ENCODE measurements at regions not wholly inside any gene's neighbourhood (a gene's known extent, or its start where the extent isn't known, plus 50 kb on each side); places are given as distances from the start of the nearest gene placed in this dataset.

DNA sequence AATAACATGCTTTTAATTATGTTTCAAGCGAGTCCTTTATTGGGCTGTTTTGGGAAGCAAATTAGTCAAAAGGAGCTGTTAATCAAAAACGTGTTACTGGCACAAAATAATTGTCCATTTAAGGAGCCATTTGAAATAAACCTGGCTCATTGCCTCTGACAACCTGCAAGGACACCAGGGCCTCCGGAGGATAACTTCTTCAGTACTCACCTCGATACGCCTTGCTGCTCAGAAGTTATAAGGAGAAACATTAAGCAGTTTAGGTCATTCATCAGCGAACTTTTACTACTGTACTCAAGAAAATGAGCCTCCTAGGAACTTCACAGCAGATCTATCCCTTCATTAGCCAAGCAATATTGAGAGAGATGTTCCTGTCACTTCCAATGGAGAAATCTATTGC lies 1579.2 kb upstream of the ACVR2A start:
- 71 to 78% (median 73%) methylated on average over 6 of the region's 6 CpGs for WGBS, 3 donors
- DNase-seq, result no peak
- no peaks in the 10 kb centered on the region for H3K4me1 ChIP-seq (ENCODE audit: control insufficient read depth in 3 of 3, insufficient read depth in 2 of 3, low read depth in 1 of 3, low read length in 2 of 3)
- FAIRE-seq, result no peak
- H3K4me3 ChIP-seq (ENCODE audit: low read depth in 1 of 3, low read length in 3 of 3), result no peak overlapping the region
- H3K27ac ChIP-seq (ENCODE audit: low read depth in 1 of 3, low read length in 2 of 3), result no peak overlapping the region
- H3K27me3 ChIP-seq (ENCODE audit: control insufficient read depth in 3 of 3, insufficient read depth in 3 of 3, low read length in 3 of 3), result no peaks in the 10 kb centered on the region
- H3K36me3 ChIP-seq (ENCODE audit: control insufficient read depth in 3 of 3, insufficient read depth in 2 of 3, low read depth in 1 of 3, low read length in 3 of 3), result no peaks in the 10 kb centered on the region
- H3K9me3 ChIP-seq (ENCODE audit: control insufficient read depth in 2 of 2, insufficient read depth in 1 of 2, low read depth in 1 of 2, low read length in 1 of 2), result no peaks in the 10 kb centered on the region

DNA sequence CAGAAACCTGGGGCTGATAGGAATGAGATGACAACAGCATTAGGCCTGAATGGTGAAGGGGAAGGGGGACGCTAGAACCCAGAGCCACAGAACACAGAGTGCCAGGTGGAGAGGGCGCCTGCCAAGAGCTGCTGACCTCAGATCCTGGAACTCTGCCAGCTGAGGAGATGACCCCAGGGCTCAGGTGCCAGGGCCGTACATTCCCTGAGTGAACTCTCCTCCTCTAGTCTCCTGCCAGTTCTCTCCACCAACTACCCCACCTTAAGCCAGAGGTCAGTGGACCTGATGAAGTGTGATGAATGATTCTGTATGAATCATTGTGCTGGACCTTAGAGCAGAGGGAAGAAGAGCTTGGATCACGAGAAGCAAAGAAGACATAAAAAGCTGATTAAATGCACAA lies 1582.2 kb upstream of the ACVR2A start:
- H3K4me3 ChIP-seq (ENCODE audit: low read depth in 1 of 3, low read length in 3 of 3), result no peak overlapping the region
- H3K4me1 ChIP-seq (ENCODE audit: control insufficient read depth in 3 of 3, insufficient read depth in 2 of 3, low read depth in 1 of 3, low read length in 2 of 3), result no peaks in the 10 kb centered on the region
- no peaks in the 10 kb centered on the region for H3K36me3 ChIP-seq (ENCODE audit: control insufficient read depth in 3 of 3, insufficient read depth in 2 of 3, low read depth in 1 of 3, low read length in 3 of 3)
- H3K27me3 ChIP-seq (ENCODE audit: control insufficient read depth in 3 of 3, insufficient read depth in 3 of 3, low read length in 3 of 3), result no peaks in the 10 kb centered on the region
- H3K27ac ChIP-seq (ENCODE audit: low read depth in 1 of 3, low read length in 2 of 3), result no peak overlapping the region
- H3K9me3 ChIP-seq (ENCODE audit: control insufficient read depth in 2 of 2, insufficient read depth in 1 of 2, low read depth in 1 of 2, low read length in 1 of 2), result no peaks in the 10 kb centered on the region
- FAIRE-seq (no peak), DNase-seq (no peak)
- WGBS, 3 donors, result 54 to 82% (median 56%) methylated on average over 4 of the region's 4 CpGs

DNA sequence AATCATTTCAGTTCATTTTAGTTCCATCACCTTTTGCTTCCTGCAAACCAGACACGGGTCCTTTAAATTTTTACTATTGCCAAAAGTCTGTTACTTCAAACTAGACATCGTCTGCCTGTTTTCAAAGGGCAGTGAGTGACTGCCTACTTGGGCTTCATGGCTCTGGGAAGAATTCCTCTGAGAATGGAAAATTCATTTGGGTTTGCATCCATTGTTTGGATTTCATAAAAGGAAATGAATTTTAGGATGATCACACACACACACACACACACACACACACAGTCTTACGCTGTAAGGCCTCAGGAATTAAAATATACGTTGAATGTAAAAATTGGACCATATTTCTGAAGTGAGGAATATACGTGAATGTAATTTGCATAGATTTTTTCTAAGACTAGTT lies 1584.3 kb upstream of the ACVR2A start:
- no peaks in the 10 kb centered on the region for H3K4me1 ChIP-seq (ENCODE audit: control insufficient read depth in 3 of 3, insufficient read depth in 2 of 3, low read depth in 1 of 3, low read length in 2 of 3)
- no peaks in the 10 kb centered on the region for H3K36me3 ChIP-seq (ENCODE audit: control insufficient read depth in 3 of 3, insufficient read depth in 2 of 3, low read depth in 1 of 3, low read length in 3 of 3)
- H3K27ac ChIP-seq (ENCODE audit: low read depth in 1 of 3, low read length in 2 of 3), result no peak overlapping the region
- H3K4me3 ChIP-seq (ENCODE audit: low read depth in 1 of 3, low read length in 3 of 3), result no peak overlapping the region
- FAIRE-seq (no peak), DNase-seq (no peak)
- H3K9me3 ChIP-seq (ENCODE audit: control insufficient read depth in 2 of 2, insufficient read depth in 1 of 2, low read depth in 1 of 2, low read length in 1 of 2), result no peaks in the 10 kb centered on the region
- WGBS, 3 donors, result 67 to 82% (median 81%) methylated on average over 5 of the region's 5 CpGs
- no peaks in the 10 kb centered on the region for H3K27me3 ChIP-seq (ENCODE audit: control insufficient read depth in 3 of 3, insufficient read depth in 3 of 3, low read length in 3 of 3)

DNA sequence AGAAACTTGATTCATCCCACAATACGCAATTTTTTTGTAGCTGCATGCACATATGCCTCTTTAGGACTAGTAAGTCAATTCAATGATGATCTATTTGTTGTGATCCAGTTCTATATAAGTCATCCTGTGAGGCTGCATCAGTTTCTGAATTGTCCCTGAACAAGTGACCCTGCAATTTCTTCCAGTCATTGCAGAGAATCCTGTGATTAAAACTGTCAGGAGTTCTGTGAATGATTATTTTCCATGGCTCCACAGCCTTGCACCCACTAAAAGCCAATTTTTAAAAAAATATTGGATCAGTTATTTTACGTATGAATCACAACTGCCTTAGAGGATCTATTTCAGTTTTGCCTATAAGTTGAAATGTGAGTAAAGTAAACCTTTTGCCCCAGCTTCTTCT lies 1585.0 kb upstream of the ACVR2A start:
- H3K36me3 ChIP-seq (ENCODE audit: control insufficient read depth in 3 of 3, insufficient read depth in 2 of 3, low read depth in 1 of 3, low read length in 3 of 3), result no peaks in the 10 kb centered on the region
- H3K9me3 ChIP-seq (ENCODE audit: control insufficient read depth in 2 of 2, insufficient read depth in 1 of 2, low read depth in 1 of 2, low read length in 1 of 2), result no peaks in the 10 kb centered on the region
- FAIRE-seq, result no peak
- H3K4me3 ChIP-seq (ENCODE audit: low read depth in 1 of 3, low read length in 3 of 3), result no peak overlapping the region
- WGBS, 3 donors, result 89 to 92% (median 90%) methylated on average over 2 of the region's 2 CpGs
- no peak for DNase-seq
- H3K27me3 ChIP-seq (ENCODE audit: control insufficient read depth in 3 of 3, insufficient read depth in 3 of 3, low read length in 3 of 3), result no peaks in the 10 kb centered on the region
- no peak overlapping the region for H3K27ac ChIP-seq (ENCODE audit: low read depth in 1 of 3, low read length in 2 of 3)
- no peaks in the 10 kb centered on the region for H3K4me1 ChIP-seq (ENCODE audit: control insufficient read depth in 3 of 3, insufficient read depth in 2 of 3, low read depth in 1 of 3, low read length in 2 of 3)

DNA sequence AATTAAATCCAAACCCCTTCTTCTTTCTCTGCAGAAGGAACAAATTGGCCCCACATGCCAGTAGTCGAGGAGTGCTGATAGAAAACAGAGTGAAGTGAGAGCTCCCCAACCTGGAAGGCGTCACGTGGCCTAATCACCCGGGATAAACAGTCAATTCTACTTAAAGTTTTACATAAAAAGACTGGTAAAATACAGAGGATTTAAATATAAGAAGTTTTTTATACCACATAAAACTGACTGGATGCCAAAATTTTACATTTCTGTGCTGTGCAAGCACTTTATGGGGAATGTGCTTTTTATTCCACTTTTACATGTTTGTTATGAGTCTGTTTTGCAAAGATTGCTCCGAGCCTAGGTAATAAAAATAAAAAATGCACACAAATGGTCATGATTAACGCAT lies 1586.8 kb upstream of the ACVR2A start:
- Histone ChIP-seq H3K36me3 (ENCODE audit: control insufficient read depth in 3 of 3, insufficient read depth in 2 of 3, low read depth in 1 of 3, low read length in 3 of 3) (no peaks in the 10 kb centered on the region), H3K27me3 (ENCODE audit: control insufficient read depth in 3 of 3, insufficient read depth in 3 of 3, low read length in 3 of 3) (no peaks in the 10 kb centered on the region), H3K9me3 (ENCODE audit: control insufficient read depth in 2 of 2, insufficient read depth in 1 of 2, low read depth in 1 of 2, low read length in 1 of 2) (no peaks in the 10 kb centered on the region), H3K4me1 (ENCODE audit: control insufficient read depth in 3 of 3, insufficient read depth in 2 of 3, low read depth in 1 of 3, low read length in 2 of 3) (no peaks in the 10 kb centered on the region), H3K27ac (ENCODE audit: low read depth in 1 of 3, low read length in 2 of 3) (no peak overlapping the region), H3K4me3 (ENCODE audit: low read depth in 1 of 3, low read length in 3 of 3) (no peak overlapping the region)
- FAIRE-seq, result no peak
- DNase-seq, result no peak
- 57 to 70% (median 57%) methylated on average over 6 of the region's 6 CpGs for WGBS, 3 donors

DNA sequence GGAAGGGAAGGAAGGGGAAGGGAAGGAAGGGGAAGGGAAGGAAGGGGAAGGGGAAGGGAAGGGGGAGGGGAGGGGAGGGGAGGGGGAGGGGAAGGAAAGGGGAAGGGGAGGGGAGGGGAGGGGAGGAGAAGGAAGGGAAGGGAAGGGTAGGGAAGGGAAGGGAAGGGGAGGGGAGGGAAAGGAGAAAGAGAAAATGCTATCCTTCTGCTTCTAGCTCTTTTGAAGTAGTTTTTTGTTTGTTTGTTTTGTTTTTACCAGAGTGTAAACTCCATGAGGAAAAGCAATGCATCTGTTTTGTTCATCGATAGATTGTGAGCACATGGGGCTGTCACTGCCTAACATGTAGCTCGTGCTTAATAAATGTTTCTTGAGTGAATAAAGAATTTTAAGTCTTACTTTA lies 1592.7 kb upstream of the ACVR2A start:
- FAIRE-seq, result no peak
- H3K36me3 ChIP-seq (ENCODE audit: control insufficient read depth in 3 of 3, insufficient read depth in 2 of 3, low read depth in 1 of 3, low read length in 3 of 3), result no peaks in the 10 kb centered on the region
- H3K4me1 ChIP-seq (ENCODE audit: control insufficient read depth in 3 of 3, insufficient read depth in 2 of 3, low read depth in 1 of 3, low read length in 2 of 3), result no peaks in the 10 kb centered on the region
- no peaks in the 10 kb centered on the region for H3K27me3 ChIP-seq (ENCODE audit: control insufficient read depth in 3 of 3, insufficient read depth in 3 of 3, low read length in 3 of 3)
- no peak overlapping the region for H3K27ac ChIP-seq (ENCODE audit: low read depth in 1 of 3, low read length in 2 of 3)
- no peaks in the 10 kb centered on the region for H3K9me3 ChIP-seq (ENCODE audit: control insufficient read depth in 2 of 2, insufficient read depth in 1 of 2, low read depth in 1 of 2, low read length in 1 of 2)
- WGBS, 3 donors, result 74 to 84% (median 76%) methylated on average over 2 of the region's 2 CpGs
- no peak for DNase-seq
- no peak overlapping the region for H3K4me3 ChIP-seq (ENCODE audit: low read depth in 1 of 3, low read length in 3 of 3)

DNA sequence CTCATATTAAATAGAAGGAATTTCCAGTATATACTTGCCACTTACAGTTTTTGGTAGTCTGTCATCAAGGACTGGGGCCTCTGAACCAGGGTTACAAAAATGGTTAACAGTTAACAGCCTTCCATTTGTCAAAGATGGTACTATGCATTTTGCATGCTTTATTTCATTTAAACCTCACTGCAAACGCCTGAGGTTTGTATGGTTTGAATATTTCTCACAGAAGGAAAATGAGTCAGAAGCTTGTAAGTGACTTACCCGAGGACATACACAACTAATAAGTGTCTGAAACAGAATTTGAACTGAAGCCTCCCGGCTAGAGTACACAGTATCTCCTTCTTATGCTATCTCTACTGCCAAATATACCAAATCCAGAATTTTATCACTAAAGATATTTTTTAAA lies 1593.5 kb upstream of the ACVR2A start:
- 42 to 46% (median 43%) methylated on average over 3 of the region's 3 CpGs for whole genome bisulfite sequencing, 3 donors
- DNase-seq (no peak), FAIRE-seq (no peak)
- no peaks in the 10 kb centered on the region for H3K4me1 ChIP-seq (ENCODE audit: control insufficient read depth in 3 of 3, insufficient read depth in 2 of 3, low read depth in 1 of 3, low read length in 2 of 3)
- no peaks in the 10 kb centered on the region for H3K9me3 ChIP-seq (ENCODE audit: control insufficient read depth in 2 of 2, insufficient read depth in 1 of 2, low read depth in 1 of 2, low read length in 1 of 2)
- no peaks in the 10 kb centered on the region for H3K27me3 ChIP-seq (ENCODE audit: control insufficient read depth in 3 of 3, insufficient read depth in 3 of 3, low read length in 3 of 3)
- no peak overlapping the region for H3K4me3 ChIP-seq (ENCODE audit: low read depth in 1 of 3, low read length in 3 of 3)
- no peak overlapping the region for H3K27ac ChIP-seq (ENCODE audit: low read depth in 1 of 3, low read length in 2 of 3)
- H3K36me3 ChIP-seq (ENCODE audit: control insufficient read depth in 3 of 3, insufficient read depth in 2 of 3, low read depth in 1 of 3, low read length in 3 of 3), result no peaks in the 10 kb centered on the region

DNA sequence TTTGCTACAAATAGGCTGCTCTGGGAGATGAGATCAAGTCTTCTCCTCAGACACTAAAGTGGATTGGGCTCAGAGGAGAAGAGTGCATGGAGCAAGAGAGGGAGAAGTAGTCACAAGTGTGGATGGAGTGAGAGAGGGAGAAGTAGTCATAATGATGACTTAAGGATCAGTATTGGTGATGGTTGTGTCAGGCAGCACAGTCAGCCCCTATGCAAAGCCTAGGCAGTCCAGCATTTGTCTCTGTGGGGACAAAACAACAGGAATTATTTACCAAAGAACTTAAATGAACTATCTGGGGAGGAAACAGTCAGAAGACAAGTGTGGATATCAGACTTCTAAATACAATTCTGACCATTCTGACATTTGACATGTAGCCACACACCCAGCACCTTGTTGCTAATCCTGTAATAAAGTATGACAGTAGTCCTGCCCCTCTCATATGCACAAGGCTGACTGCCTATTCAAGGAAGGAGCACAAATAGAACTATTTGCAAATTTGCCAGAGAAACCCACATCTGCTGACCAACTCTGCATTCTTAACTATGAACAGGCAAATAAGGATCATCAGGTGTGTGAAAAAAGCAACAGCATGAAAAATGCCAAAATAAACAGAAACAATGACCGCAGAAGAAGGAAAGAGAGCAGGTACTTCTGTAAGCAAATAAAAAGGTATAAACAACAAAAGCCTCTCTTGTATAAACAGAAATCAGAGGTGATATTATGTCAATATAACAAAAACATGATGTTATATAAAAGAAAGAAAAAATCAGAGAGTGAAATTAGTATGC lies 1597.9 kb upstream of the ACVR2A start:
- Histone ChIP-seq H3K4me3 (ENCODE audit: low read depth in 1 of 3, low read length in 3 of 3) (no peak overlapping the region), H3K27me3 (ENCODE audit: control insufficient read depth in 3 of 3, insufficient read depth in 3 of 3, low read length in 3 of 3) (no peaks in the 10 kb centered on the region), H3K36me3 (ENCODE audit: control insufficient read depth in 3 of 3, insufficient read depth in 2 of 3, low read depth in 1 of 3, low read length in 3 of 3) (no peaks in the 10 kb centered on the region), H3K27ac (ENCODE audit: low read depth in 1 of 3, low read length in 2 of 3) (peak overlapping the region in 1 of 3 donors; percentile 60), H3K9me3 (ENCODE audit: control insufficient read depth in 2 of 2, insufficient read depth in 1 of 2, low read depth in 1 of 2, low read length in 1 of 2) (no peaks in the 10 kb centered on the region), H3K4me1 (ENCODE audit: control insufficient read depth in 3 of 3, insufficient read depth in 2 of 3, low read depth in 1 of 3, low read length in 2 of 3) (no peaks in the 10 kb centered on the region)
- DNase-seq, result no peak
- FAIRE-seq, result no peak
- 0% methylated on average over 1 of the region's 1 CpG for WGBS, 3 donors
